CD1c-positive myeloid dendritic cell (primary cell): ENCODE measurements at regions not wholly inside any gene's neighbourhood (a gene's known extent, or its start where the extent isn't known, plus 50 kb on each side); places are given as distances from the start of the nearest gene placed in this dataset.
"Not testable (repeated sequence)": the region's sequence is repeated elsewhere in the genome, so short reads cannot be mapped to it uniquely, and the experiment has no call there.

Experiments
- DNase-seq: peaks from one replicate; pipeline ENCODE4 v3.0.0-alpha.2; 2016; ENCODE audit errors: extremely low spot score

DNA sequence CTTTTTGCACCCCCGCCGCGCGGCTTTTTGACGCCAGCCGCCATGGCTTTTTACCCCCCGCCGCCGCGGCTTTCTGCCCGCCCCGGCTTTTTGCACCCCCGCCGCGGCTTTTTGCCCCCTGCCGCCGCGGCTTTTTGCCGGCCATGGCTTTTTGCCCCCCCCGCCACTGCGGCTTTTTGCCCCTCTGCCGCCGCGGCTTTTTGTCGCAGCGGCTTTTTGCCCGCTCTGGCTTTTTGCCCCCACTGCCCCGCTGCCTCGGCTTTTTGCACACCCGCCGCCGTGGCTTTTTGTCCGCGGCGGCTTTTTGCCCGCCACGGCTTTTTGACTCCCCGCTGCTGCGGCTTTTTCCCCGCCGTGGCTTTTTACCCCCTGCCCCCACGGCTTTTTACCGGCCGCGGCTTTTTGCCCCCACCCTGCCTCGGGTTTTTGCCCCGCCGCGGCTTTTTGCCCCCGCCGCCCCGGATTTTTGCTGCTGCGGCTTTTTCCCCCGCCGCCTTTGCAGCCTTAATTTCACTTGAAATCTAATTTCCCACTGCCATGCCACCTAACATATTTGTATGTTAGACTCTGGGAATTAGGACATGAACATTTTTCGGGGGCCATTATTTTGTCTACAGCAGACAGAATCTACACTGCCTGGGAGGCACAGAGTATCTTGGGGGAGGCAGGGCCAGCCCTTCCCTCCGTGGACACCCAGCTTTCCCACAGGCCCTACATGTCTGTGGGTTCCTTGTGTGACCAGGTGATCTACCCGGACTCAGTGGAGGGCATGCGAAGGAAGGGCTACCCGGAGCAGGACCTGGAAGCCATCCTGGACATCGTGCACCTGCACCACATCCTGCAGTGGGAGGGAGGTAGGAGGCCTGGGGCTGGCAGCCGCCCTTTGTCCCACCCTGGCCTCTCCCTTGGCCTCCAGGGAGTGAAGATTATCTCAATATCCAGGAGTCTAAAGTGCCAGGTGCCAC lies 3031.0 kb upstream of the TEKT4 start:
- no peak for DNase-seq

DNA sequence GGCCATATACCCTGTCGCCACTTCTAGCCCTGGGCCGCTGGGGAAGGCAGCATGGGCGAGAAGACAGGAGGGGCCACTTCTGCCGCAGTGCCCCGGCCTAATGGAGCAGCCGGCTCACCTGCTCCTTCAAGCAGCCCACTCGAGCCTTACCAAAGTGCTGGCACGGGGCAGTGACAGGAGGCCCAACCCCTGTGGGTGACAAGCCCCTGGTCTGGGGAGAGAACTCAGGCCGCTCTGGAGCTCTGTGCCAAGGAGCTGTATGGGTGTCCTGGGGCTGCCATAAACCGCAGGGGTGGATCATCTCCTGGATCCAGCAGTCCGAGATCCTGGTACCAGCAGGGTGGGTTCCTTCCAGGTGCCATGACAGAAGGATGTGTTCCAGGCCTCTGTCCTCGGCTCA lies 3029.0 kb upstream of the TEKT4 start:
- not testable (repeated sequence) for DNase-seq

DNA sequence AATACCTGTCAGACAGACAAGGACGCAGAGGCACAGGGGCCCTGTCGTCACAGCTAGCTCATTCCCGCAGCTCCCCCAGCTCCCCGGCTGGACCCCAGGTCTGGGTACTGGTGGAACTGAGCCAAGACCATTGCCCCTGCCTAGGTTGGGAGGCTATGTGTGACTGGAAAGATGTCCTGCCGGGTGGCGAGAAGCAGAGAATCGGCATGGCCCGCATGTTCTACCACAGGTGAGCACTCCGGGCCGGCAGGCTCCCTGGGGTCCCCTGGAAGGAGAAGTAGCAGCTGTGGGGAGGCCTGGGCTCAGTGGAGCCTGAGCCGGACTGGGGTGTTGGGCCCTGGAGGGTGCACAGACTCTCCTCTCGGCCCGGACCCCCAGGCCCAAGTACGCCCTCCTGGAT lies 3028.3 kb upstream of the TEKT4 start:
- DNase-seq = not testable (repeated sequence)

DNA sequence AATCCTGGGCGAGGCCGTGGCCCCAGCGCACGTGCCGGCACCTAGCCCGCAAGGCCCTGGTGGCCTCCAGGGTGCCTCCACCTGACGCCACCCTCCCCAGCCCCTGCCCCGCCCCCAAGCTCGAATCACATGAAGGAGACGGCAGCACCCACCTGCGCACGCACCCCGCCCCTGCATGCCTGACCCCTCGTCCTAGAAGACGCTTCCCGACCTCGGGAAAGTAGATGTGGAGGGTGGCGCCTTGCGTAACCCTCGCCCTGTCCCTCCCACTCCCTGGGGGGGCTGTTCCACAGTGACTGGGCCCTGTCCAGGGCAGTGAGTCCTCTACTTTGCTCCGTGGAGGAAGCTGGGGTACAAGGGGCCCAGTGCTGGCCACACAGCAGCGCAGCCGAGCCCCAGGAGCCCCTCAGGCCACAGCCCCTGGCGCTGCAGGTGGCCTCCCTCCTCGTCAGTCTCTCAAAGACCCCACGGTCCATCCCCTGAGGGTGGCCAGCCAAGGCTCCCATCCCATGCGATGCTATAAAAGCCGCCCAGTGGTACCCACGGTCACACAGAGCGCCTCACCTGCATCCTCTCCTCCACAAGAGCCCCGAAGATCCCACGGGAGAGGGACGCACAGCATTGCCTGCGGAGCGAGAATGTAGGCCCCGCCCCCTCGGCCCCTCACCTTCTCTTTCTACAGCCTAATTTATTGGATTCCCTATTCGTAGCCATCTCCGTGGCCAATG lies 3027.3 kb upstream of the TEKT4 start:
- DNase-seq = not testable (repeated sequence)

DNA sequence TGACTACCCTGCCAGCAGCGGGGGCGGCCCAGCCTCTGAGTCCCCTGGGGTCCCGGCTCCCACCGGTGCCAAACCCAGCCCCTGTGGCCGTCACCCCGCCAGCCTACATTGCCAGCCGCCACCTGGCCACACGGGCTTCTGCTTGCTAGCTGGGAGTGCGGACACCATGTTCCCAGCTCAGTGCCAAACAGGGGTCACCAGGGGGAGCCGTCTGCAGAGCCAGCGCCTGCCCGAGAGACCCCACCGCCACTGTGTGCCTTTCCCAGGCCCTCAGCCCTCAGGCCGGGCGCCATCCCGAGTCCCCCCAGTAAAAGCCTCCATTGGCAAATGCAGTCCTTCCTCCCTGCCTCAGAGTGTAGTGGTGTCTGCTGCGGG lies 3026.8 kb upstream of the TEKT4 start:
- DNase-seq = not testable (repeated sequence)

DNA sequence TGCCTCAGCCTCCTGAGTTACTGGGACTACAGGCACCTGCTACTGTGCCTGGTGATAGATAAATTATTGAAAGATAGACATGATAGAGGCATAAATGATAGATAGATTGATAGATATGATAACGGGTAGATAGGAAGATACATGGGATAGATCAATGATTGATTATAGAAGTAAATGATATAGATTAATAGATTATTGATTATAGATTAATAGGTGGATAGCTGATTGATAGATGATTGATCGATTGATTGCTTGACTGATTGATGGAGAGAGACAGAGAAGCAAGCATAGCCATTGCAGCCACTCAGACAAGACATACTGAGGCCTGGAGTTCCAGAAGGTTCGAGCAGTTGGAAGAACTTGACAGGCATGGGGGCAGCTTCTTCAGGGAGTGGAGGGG lies 3024.8 kb upstream of the TEKT4 start:
- DNase-seq = not testable (repeated sequence)

GRCh38 chr2:91851689-91852420 lies 3019.4 kb upstream of the TEKT4 start:
- not testable (repeated sequence) for DNase-seq

DNA sequence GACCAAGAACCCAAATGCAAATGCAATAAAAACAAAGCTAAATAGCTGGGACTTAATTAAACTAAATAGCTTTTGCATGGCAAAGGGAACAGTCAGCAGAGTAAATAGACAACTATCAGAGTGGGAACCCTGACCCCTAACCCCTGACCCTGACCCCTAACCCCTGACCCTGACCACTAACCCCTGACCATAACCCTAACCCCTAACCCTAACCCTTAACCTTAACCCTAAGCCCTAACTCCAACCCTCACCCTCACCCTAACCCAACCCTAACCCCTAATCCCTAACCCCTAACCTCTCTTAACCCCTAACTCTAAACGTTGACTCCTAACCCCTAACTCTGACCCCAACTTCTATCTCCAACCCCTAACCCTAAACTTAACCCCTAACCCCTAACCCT lies 3014.3 kb upstream of the TEKT4 start:
- DNase-seq = not testable (repeated sequence)

- not testable (repeated sequence) for DNase-seq
Measured at GRCh38 chr2:91857711-91858110, 3013.5 kb upstream of the TEKT4 start.

DNA sequence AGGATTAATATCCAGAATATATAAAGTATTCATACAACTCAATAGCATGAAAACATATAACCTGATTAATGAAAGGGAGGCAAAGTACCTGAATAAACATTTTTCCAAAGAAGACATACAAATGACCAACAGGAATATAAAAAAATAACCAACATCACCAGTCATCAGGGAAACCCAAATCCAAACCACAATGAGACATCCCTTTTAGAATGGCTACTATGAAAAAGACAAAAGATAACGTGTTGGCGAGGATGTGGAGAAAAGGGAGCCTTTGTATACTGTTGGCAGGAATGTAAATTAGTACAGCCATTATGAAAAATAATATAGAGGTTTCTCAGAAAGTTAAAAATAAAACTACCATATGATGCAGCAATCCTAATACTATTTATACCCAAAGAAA lies 2999.5 kb upstream of the TEKT4 start:
- not testable (repeated sequence) for DNase-seq

GRCh38 chr2:91873416-91873815 lies 2997.8 kb upstream of the TEKT4 start:
- DNase-seq = not testable (repeated sequence)

- not testable (repeated sequence) for DNase-seq
Measured at GRCh38 chr2:91877658-91878210, 2993.5 kb upstream of the TEKT4 start.

DNA sequence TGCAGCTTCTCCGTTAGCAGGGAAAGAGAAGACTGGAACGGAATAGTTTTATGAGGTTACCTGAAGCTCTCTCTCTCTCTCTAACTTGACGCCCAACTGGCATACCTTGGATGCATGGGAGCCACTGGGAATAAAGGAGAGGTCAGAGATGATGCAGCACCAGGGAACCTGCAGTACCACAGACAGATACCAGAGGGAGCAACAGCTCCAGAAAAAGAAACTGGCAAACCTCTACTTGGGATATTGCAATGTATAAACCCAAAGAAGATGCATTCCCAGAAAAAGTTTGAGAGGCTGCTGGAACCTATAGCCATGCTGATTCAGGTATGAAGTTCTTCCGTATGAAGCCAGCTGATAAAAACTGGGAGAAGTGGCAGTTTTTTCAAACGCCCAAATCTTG lies 2976.1 kb upstream of the TEKT4 start:
- DNase-seq = not testable (repeated sequence)

GRCh38 chr2:91917602-91918001 lies 2953.6 kb upstream of the TEKT4 start:
- DNase-seq = not testable (repeated sequence)
